Body of pancreas (tissue), 4 donors: ENCODE measurements at regions not wholly inside any gene's neighbourhood (a gene's known extent, or its start where the extent isn't known, plus 50 kb on each side); places are given as distances from the start of the nearest gene placed in this dataset.

Experiments
- CTCF ChIP-seq, 7 experiments: fragments of 450-650 bp in 4 of 7; fragments of 200-600 bp in 3 of 7; sonication (generic) in 3 of 7; IDR thresholded peaks; one replicate each; pipeline ENCODE4 v1.5.1; 2016 to 2019; ENCODE audit warnings: antibody characterized with exemption in 7 of 7
- POLR2A ChIP-seq, 3 donors: fragments of 450-650 bp; IDR thresholded peaks; one replicate each; pipeline ENCODE4 v1.6.1; 2016; ENCODE audit warnings: antibody characterized with exemption in 3 of 3, mild to moderate bottlenecking in 2 of 3

- TF ChIP-seq POLR2A (IDR thresholded peaks at IDR 0.05), result no peak
- TF ChIP-seq CTCF (IDR thresholded peaks at IDR 0.05), result no peak
These were observed 336.8 kb downstream of the ARL6IP6 start for GRCh38 chr2:153055182-153055581.
